OCI-LY1 (cell line): ENCODE measurements at regions not wholly inside any gene's neighbourhood (a gene's known extent, or its start where the extent isn't known, plus 50 kb on each side); places are given as distances from the start of the nearest gene placed in this dataset.

ENCODE experiments used
- CTCF ChIP-seq: fragments of 200-600 bp; sonication (generic), shearing (Covaris generic); IDR thresholded peaks from 2 replicates; pipeline ENCODE4 v1.5.1; 2017; ENCODE audit warnings: mild to moderate bottlenecking, antibody characterized with exemption, low read length, moderate library complexity, mixed read lengths
- EZH2 ChIP-seq: fragments of 200-600 bp; sonication (generic), shearing (Covaris generic); IDR thresholded peaks from 2 replicates; pipeline ENCODE4 v1.8.0; 2017; ENCODE audit warnings: borderline replicate concordance, mixed run types, mild to moderate bottlenecking, antibody characterized with exemption, low read length, moderate library complexity, mixed read lengths

- TF ChIP-seq CTCF (no peak), EZH2 (no peak)
These were observed 163.2 kb downstream of the SUCLA2 start for GRCh38 chr13:47837906-47838305.
